Heart right ventricle (tissue), 16 donors: ENCODE measurements at regions not wholly inside any gene's neighbourhood (a gene's known extent, or its start where the extent isn't known, plus 50 kb on each side); places are given as distances from the start of the nearest gene placed in this dataset.

Experiments used
- ATAC-seq, 8 donors: fragments of 200-7000 bp; cut with Tn5 transposase; one replicate each; pipeline ENCODE4 v1.9.1; 2020; ENCODE audit warnings: mild to moderate bottlenecking in 8 of 8, moderate library complexity in 8 of 8, moderate number of reproducible peaks in 1 of 8
- DNase-seq, 2 donors: peaks; one replicate each; pipeline ENCODE4 v3.0.0-alpha.2; 2020
- H3K27ac ChIP-seq, 10 donors: fragments of 200-600 bp; sonication (generic) in 2 of 10; one replicate each; pipeline versions ENCODE4 v1.5.0 to v1.8.0; 2020 to 2022; ENCODE audit warnings: mild to moderate bottlenecking in 3 of 10
- H3K27me3 ChIP-seq, 7 donors: fragments of 200-600 bp; one replicate each; pipeline ENCODE4 v1.8.0; 2021 to 2022; ENCODE audit warnings: mild to moderate bottlenecking in 2 of 7
- H3K36me3 ChIP-seq, 9 donors: fragments of 200-600 bp; sonication (generic) in 1 of 9; one replicate each; pipeline versions ENCODE4 v1.5.0 to v1.8.0; 2020 to 2022; ENCODE audit warnings: mild to moderate bottlenecking in 2 of 9
- H3K4me1 ChIP-seq, 9 donors: fragments of 200-600 bp; sonication (generic) in 1 of 9; one replicate each; pipeline versions ENCODE4 v1.5.0 to v1.8.0; 2020 to 2022; ENCODE audit warnings: mild to moderate bottlenecking in 4 of 9
- H3K4me3 ChIP-seq, 10 donors: fragments of 200-600 bp; sonication (generic) in 2 of 10; one replicate each; pipeline versions ENCODE4 v1.5.0 to v1.8.0; 2020 to 2022; ENCODE audit warnings: mild to moderate bottlenecking in 7 of 10, moderate library complexity in 2 of 10
- H3K9me3 ChIP-seq, 11 donors: fragments of 200-600 bp in 10 of 11; sonication (generic) in 2 of 11; one replicate each; pipeline versions ENCODE4 v1.5.0 to v1.8.0; 2013 to 2022; ENCODE audit warnings: mild to moderate bottlenecking in 2 of 11, control low read depth in 1 of 11, moderate library complexity in 1 of 11
- WGBS, 2 donors: extraction: QIAGEN DNeasy Blood & Tissue Kit; methylation state at CpG; one replicate each; pipeline ENCODE4 v1.1.7; 2013; ENCODE audit warnings: inconsistent platforms in 1 of 2; 5-methylcytosine and 5-hydroxymethylcytosine counted together
- intact Hi-C, 10 donors: fragments of 100-400 bp; cut with DNase I; formaldehyde crosslinking; loops; one replicate each; pipeline versions ENCODE4 v1.11.1 to v1.14.2; 2022
- TF ChIP-seq, protein P1 (sequence below), 9 donors: fragments of 200-600 bp; sonication (generic) in 2 of 9; IDR thresholded peaks; one replicate each; pipeline versions ENCODE4 v1.5.0 to v1.8.0; 2021 to 2022; ENCODE audit warnings: antibody characterized with exemption in 9 of 9, mild to moderate bottlenecking in 5 of 9, moderate library complexity in 1 of 9
- donor health status: Arrhythmogenic right ventricular cardiomyopathy.
- donor health status: ischemic (EF 13 %, LVEDD 7.1; RV severe dilation, severe dysfunction).
- donor health status: healthy with polysubstance abuse.
- donor health status: DM: no; HTN: yes; CAD: no.
- donor health status: DM: no; HTN: no; CAD: no.
- donor health status: ischemic (EF 25% LVEDD 6.9; RV normal size, moderate dysfunction).
- donor health status: ischemic (EF 25% LVEDD 5.7; RV mildly dilated, moderate dysfunction).
- donor health status: healthy.
- donor health status: DM: yes; HTN: yes; CAD: no.
- donor health status: Ischemic cardiomyopathy.
- donor health status: ischemic (EF 35%, LVEDD 5.7; RV mildly dilated, moderate dysfunction).
- donor health status: nonischemic (EF 11% LVEDD 7.7; RV severe dilation, severe dysfunction).
- donor health status: DM: yes; HTN: yes; CAD: no.
- donor health status: PGD.
- donor health status: ischemic (EF 29% LVEDD 5.4; RV normal size, mild dysfunction).
- donor health status: nonischemic (EF 23%, LVEDD 6.1; RV moderate dilation, normal function).

DNA sequence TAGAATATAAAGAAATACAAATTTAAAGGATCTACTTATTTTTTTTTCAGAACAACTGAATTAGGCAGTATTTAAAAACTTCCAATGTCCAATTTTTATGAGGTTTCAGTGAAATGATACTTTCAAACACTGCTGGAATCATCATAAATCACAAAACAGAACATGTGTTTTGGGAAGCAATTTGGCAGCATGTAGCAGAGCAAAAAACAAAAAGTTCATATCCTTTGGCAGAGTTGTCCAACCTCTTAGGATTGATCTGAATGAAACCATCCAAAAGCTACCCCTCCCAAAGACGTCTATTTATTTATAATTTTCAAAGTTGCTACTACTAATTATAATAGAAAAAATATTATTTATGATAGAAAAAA, 192.4 kb upstream of the PUM3 start:
- H3K4me3 ChIP-seq, result no peak overlapping the region
- H3K27me3 ChIP-seq, result no peaks in the 10 kb centered on the region
- 44 to 52% methylated on average over 1 of the region's 1 CpG for whole genome bisulfite sequencing, 2 donors
- no peak for ATAC-seq
- H3K27ac ChIP-seq, result no peak overlapping the region
- H3K9me3 ChIP-seq, result no peaks in the 10 kb centered on the region
- no peaks in the 10 kb centered on the region for H3K4me1 ChIP-seq
- TF ChIP-seq, protein P1, sequence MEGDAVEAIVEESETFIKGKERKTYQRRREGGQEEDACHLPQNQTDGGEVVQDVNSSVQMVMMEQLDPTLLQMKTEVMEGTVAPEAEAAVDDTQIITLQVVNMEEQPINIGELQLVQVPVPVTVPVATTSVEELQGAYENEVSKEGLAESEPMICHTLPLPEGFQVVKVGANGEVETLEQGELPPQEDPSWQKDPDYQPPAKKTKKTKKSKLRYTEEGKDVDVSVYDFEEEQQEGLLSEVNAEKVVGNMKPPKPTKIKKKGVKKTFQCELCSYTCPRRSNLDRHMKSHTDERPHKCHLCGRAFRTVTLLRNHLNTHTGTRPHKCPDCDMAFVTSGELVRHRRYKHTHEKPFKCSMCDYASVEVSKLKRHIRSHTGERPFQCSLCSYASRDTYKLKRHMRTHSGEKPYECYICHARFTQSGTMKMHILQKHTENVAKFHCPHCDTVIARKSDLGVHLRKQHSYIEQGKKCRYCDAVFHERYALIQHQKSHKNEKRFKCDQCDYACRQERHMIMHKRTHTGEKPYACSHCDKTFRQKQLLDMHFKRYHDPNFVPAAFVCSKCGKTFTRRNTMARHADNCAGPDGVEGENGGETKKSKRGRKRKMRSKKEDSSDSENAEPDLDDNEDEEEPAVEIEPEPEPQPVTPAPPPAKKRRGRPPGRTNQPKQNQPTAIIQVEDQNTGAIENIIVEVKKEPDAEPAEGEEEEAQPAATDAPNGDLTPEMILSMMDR (IDR thresholded peaks at IDR 0.05), result no peak
- no peaks in the 10 kb centered on the region for H3K36me3 ChIP-seq
- intact Hi-C loops, result no loop called here
- no peak for DNase-seq

DNA sequence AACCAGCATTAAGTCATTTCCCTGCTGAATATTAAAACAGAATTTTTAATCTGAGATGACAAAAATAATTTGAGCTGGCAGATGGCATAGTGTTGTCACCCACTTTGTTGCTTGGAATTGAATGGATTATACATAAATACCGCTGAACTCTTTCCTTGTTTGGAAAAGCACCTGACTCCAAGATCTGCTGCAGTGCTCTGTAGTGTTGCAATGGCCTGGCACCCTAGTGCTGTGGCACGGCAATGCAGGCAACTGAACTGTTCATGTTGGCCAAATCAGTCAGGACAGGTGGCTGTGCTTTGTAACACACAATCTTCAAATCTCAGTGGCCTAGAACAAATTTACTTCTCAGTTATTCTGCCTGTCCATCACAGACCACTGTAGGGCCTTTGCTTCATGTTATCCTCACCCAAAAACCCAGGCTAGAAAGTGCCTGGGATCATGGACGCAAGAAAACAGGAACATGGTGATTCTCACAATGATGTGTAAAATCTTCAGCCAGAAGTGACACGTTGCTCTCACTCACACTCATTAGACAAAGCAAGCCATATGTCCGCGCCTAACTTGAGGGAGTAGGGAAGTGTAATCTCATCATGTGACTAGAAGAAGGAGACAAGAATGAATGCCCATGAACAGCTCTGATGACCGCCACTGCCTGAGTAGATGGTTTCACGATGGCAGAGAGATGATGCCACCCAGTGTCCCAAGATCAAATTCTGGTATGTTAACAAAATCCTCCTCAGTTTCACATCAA, 191.9 kb upstream of the PUM3 start:
- intact Hi-C loops, result no loop called here
- 83% methylated on average over 8 of the region's 8 CpGs for WGBS, 2 donors
- no peaks in the 10 kb centered on the region for H3K27me3 ChIP-seq
- H3K4me3 ChIP-seq, result no peak overlapping the region
- H3K9me3 ChIP-seq, result no peaks in the 10 kb centered on the region
- no peak for DNase-seq
- no peaks in the 10 kb centered on the region for H3K4me1 ChIP-seq
- no peak overlapping the region for H3K27ac ChIP-seq
- TF ChIP-seq, protein P1 (IDR thresholded peaks at IDR 0.05), result no peak
- H3K36me3 ChIP-seq, result no peaks in the 10 kb centered on the region
- ATAC-seq, result no peak

DNA sequence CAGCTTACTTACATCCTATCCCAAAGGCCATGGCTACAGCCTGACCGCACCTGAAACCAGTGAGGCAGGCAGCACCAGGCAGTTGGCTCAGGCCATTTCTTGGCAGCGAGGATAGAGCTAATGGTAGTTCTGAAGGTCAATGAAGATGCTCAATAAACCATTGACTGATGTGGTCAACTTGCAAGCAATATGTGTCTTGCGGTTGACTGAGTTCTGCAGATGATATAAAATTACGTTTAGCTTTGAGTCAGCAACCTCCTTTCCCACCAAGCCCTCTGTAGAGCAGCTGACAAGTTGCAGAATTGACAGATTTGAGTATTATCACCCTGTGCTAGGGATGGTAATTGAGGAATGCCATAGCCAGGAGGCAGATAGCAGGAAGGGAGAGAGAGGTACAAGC, 189.0 kb upstream of the PUM3 start:
- DNase-seq (no peak), ATAC-seq (no peak)
- H3K4me1 ChIP-seq, result no peaks in the 10 kb centered on the region
- intact Hi-C loops, result no loop called here
- no peak overlapping the region for H3K4me3 ChIP-seq
- H3K36me3 ChIP-seq, result no peaks in the 10 kb centered on the region
- no peak overlapping the region for H3K27ac ChIP-seq
- no peaks in the 10 kb centered on the region for H3K9me3 ChIP-seq
- no peaks in the 10 kb centered on the region for H3K27me3 ChIP-seq
- TF ChIP-seq, protein P1 (IDR thresholded peaks at IDR 0.05), result no peak
- WGBS, 2 donors, result 86 to 87% methylated on average over 4 of the region's 4 CpGs

DNA sequence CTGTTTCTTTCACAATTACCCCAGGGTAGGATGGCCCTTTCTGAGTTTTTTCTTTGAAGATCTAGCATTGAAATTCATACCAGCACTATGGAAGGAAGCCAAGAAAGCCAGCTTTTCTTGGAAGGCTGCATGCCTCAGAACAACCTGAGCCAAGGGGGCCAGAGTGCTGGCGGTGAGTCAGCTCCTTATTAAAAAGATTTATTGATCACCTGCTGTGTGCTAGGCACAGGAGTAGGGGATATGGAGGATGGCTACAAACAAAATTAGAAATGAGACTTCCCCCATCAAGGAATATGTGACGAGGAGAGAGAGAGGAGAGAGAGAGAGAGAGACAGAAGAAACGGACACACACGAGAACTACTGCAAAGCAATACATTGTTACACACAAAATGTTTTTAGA, 184.6 kb upstream of the PUM3 start:
- DNase-seq, result no peak
- no peak for ATAC-seq
- H3K4me3 ChIP-seq, result no peak overlapping the region
- H3K36me3 ChIP-seq, result no peaks in the 10 kb centered on the region
- no peak overlapping the region for H3K27ac ChIP-seq
- TF ChIP-seq, protein P1 (IDR thresholded peaks at IDR 0.05), result no peak
- intact Hi-C loops, result no loop called here
- no peaks in the 10 kb centered on the region for H3K27me3 ChIP-seq
- H3K9me3 ChIP-seq, result no peaks in the 10 kb centered on the region
- no peaks in the 10 kb centered on the region for H3K4me1 ChIP-seq
- 80 to 86% methylated on average over 4 of the region's 4 CpGs for WGBS, 2 donors
